Panc1 (cell line): ENCODE measurements at regions not wholly inside any gene's neighbourhood (a gene's known extent, or its start where the extent isn't known, plus 50 kb on each side); places are given as distances from the start of the nearest gene placed in this dataset.

Source experiments
- ATAC-seq: fragments of 200-7000 bp; cut with Tn5 transposase; 2 replicates; pipeline ENCODE4 v1.9.1; 2020; ENCODE audit warnings: mild to moderate bottlenecking, moderate library complexity
- BruUV-seq: library from RNA; stranded (reverse); fragments of 400-500 nt; replicated peaks from 2 replicates; lab custom pipeline; 2021; lab: Mats Ljungman, UMichigan
- CTCF ChIA-PET: fragments of 300-600 bp; sonication (Branson Sonifier 250); formaldehyde crosslinking; loops from one replicate; lab custom pipeline; 2022; ENCODE audit warnings: antibody characterized with exemption; lab: Charles Lee
- POLR2A ChIA-PET: fragments of 300-600 bp; sonication (Branson Sonifier 250); formaldehyde crosslinking; loops from one replicate; lab custom pipeline; 2022; ENCODE audit warnings: antibody characterized with exemption; lab: Charles Lee
- DNase-seq: peaks from one replicate; pipeline ENCODE4 v3.0.0-alpha.2; 2010; ENCODE audit warnings: low read depth, low spot score
- H3K27ac ChIP-seq: 2 replicates; pipeline ENCODE4 v1.5.1; 2011; ENCODE audit warnings: mild to moderate bottlenecking, low read length, inconsistent platforms
- H3K27me3 ChIP-seq: fragments of 200-500 bp; sonication (Bioruptor generic); 2 replicates; pipeline ENCODE4 v1.6.0; 2014; ENCODE audit warnings: low read length, inconsistent platforms; ENCODE audit not compliant: control insufficient read depth, insufficient read depth
- H3K36me3 ChIP-seq: fragments of 200-500 bp; sonication (Bioruptor generic); 2 replicates; pipeline ENCODE4 v1.5.1; 2014; ENCODE audit warnings: inconsistent platforms, mild to moderate bottlenecking, low read length, moderate library complexity; ENCODE audit not compliant: control insufficient read depth, insufficient read depth
- H3K4me1 ChIP-seq: 2 replicates; pipeline ENCODE4 v1.5.1; 2011; ENCODE audit warnings: inconsistent platforms, mild to moderate bottlenecking, low read length, moderate library complexity; ENCODE audit not compliant: control insufficient read depth, insufficient read depth
- H3K4me3 ChIP-seq, 2 experiments: 2 replicates each; pipeline ENCODE4 v1.5.1; 2011 to 2012; ENCODE audit warnings: low read depth in 2 of 2, low read length in 2 of 2, mild to moderate bottlenecking in 2 of 2, inconsistent platforms in 1 of 2, moderate library complexity in 1 of 2
- H3K9me3 ChIP-seq: fragments of 200-500 bp; sonication (Bioruptor generic); 2 replicates; pipeline ENCODE4 v1.5.1; 2014; ENCODE audit warnings: low read depth, mild to moderate bottlenecking, inconsistent platforms, low read length, moderate library complexity; ENCODE audit not compliant: control insufficient read depth, insufficient read depth
- POLR2AphosphoS5 ChIP-seq: IDR thresholded peaks from 2 replicates; pipeline ENCODE4 v1.6.1; 2012; ENCODE audit warnings: mild to moderate bottlenecking, low read depth, low read length, moderate library complexity
- REST ChIP-seq, 2 experiments: IDR thresholded peaks; 2 replicates each; pipeline ENCODE4 v1.6.1; 2011 to 2012; ENCODE audit warnings: low read depth in 2 of 2, control low read depth in 1 of 2, low read length in 1 of 2, mild to moderate bottlenecking in 1 of 2, moderate library complexity in 1 of 2; ENCODE audit not compliant: insufficient read depth in 1 of 2
- SIN3A ChIP-seq: IDR thresholded peaks from 2 replicates; pipeline ENCODE4 v1.6.1; 2012; ENCODE audit warnings: low read depth, mild to moderate bottlenecking, low read length, moderate library complexity, borderline replicate concordance; ENCODE audit not compliant: insufficient read depth
- TCF7L2 ChIP-seq: IDR thresholded peaks from 2 replicates; pipeline ENCODE4 v1.6.1; 2011; ENCODE audit warnings: mild to moderate bottlenecking, low read depth, low read length, inconsistent platforms
- in situ Hi-C: cut with HindIII; loops from 2 replicates; pipeline ENCODE4 v1.10.0; 2016; ENCODE audit warnings: low sequenced_read_pairs, low pct_unique_long_range_greater_than_20kb
- intact Hi-C: fragments of 100-400 bp; cut with micrococcal nuclease; formaldehyde crosslinking; loops from one replicate; pipeline ENCODE4 v1.10.0; 2022; ENCODE audit not compliant: unreplicated experiment
- TF ChIP-seq, protein P1 (sequence below): fragments of 450-650 bp; IDR thresholded peaks from 2 replicates; pipeline ENCODE4 v1.5.1; 2017; ENCODE audit warnings: mild to moderate bottlenecking

DNA sequence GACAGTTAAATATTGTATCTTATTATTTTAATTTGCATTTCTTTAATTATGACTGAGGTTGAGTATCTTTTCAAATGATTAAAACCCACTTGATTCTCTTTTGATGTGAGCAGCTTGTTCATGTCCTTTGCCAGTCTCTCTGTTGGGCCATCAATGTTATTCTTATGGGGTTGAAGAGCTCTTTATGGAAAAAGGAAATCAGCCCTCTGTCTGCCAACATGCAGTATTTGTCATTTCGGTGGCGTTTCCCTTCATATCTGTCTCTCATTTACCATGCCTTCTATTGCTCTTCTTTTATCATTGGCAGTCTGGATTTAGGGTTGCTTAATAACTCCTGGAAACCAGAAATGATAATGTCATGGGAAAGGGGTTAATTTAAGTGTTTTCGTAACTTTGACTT lies 340.7 kb upstream of the DNAJC19 start:
- DNase-seq (no peak), ATAC-seq (no peak)
- ChIA-PET CTCF (no interaction called here), POLR2A (no interaction called here)
- intact Hi-C loops (no loop called here), in situ Hi-C loops (no loop called here)
- no peaks in the 10 kb centered on the region for H3K36me3 ChIP-seq
- H3K27ac ChIP-seq = no peak overlapping the region
- no peaks in the 10 kb centered on the region for H3K4me1 ChIP-seq
- H3K9me3 ChIP-seq = no peaks in the 10 kb centered on the region
- TF ChIP-seq, protein P1, sequence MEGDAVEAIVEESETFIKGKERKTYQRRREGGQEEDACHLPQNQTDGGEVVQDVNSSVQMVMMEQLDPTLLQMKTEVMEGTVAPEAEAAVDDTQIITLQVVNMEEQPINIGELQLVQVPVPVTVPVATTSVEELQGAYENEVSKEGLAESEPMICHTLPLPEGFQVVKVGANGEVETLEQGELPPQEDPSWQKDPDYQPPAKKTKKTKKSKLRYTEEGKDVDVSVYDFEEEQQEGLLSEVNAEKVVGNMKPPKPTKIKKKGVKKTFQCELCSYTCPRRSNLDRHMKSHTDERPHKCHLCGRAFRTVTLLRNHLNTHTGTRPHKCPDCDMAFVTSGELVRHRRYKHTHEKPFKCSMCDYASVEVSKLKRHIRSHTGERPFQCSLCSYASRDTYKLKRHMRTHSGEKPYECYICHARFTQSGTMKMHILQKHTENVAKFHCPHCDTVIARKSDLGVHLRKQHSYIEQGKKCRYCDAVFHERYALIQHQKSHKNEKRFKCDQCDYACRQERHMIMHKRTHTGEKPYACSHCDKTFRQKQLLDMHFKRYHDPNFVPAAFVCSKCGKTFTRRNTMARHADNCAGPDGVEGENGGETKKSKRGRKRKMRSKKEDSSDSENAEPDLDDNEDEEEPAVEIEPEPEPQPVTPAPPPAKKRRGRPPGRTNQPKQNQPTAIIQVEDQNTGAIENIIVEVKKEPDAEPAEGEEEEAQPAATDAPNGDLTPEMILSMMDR = no peak
- no peak for TF ChIP-seq REST (IDR thresholded peaks at IDR 0.05; ENCODE audit: insufficient read depth in 1 of 2, low read depth in 2 of 2, low read length in 1 of 2)
- TF ChIP-seq TCF7L2 = no peak
- TF ChIP-seq POLR2AphosphoS5 = no peak
- no peak for TF ChIP-seq SIN3A
- no peaks in the 10 kb centered on the region for H3K27me3 ChIP-seq
- no peak overlapping the region for H3K4me3 ChIP-seq
- no TSS peak for BruUV-seq

GRCh38 chr3:181329024-181329423 lies 339.5 kb upstream of the DNAJC19 start:
- ChIA-PET CTCF (no interaction called here), POLR2A (no interaction called here)
- no peak for ATAC-seq
- TF ChIP-seq TCF7L2 = no peak
- TF ChIP-seq, protein P1 = no peak
- no peak for TF ChIP-seq POLR2AphosphoS5
- no peak for TF ChIP-seq SIN3A
- TF ChIP-seq REST (IDR thresholded peaks at IDR 0.05; ENCODE audit: insufficient read depth in 1 of 2, low read depth in 2 of 2, low read length in 1 of 2) = no peak
- Histone ChIP-seq H3K36me3 (no peaks in the 10 kb centered on the region), H3K4me3 (no peak overlapping the region), H3K27ac (no peak overlapping the region), H3K9me3 (no peaks in the 10 kb centered on the region), H3K4me1 (no peaks in the 10 kb centered on the region), H3K27me3 (no peaks in the 10 kb centered on the region)
- DNase-seq = no peak
- BruUV-seq = no TSS peak
- intact Hi-C loops = loop anchor here (10.0 kb wide), 2 partner anchors 286 to 1356 kb away; no protein-coding TSS in a partner anchor
- in situ Hi-C loops = no loop called here
